Parathyroid adenoma (tissue), 2 donors: ENCODE measurements at regions not wholly inside any gene's neighbourhood (a gene's known extent, or its start where the extent isn't known, plus 50 kb on each side); places are given as distances from the start of the nearest gene placed in this dataset.

ENCODE experiments used
- H2AFZ ChIP-seq: fragments of 300-600 bp; sonication (generic); one replicate; pipeline ENCODE4 v1.7.0; 2017; ENCODE audit warnings: antibody characterized with exemption, mild to moderate bottlenecking
- H3K27ac ChIP-seq: fragments of 300-600 bp; sonication (generic); one replicate; pipeline ENCODE4 v1.7.0; 2017
- H3K27me3 ChIP-seq: fragments of 300-600 bp; sonication (generic); one replicate; pipeline ENCODE4 v1.7.0; 2017; ENCODE audit warnings: low read length; ENCODE audit not compliant: control insufficient read depth, insufficient read depth
- H3K36me3 ChIP-seq: fragments of 300-600 bp; sonication (generic); one replicate; pipeline ENCODE4 v1.7.0; 2017; ENCODE audit warnings: low read length; ENCODE audit not compliant: control insufficient read depth, insufficient read depth
- H3K4me1 ChIP-seq: fragments of 300-600 bp; sonication (generic); one replicate; pipeline ENCODE4 v1.7.0; 2017; ENCODE audit warnings: control low read depth
- H3K4me2 ChIP-seq: fragments of 300-600 bp; sonication (generic); one replicate; pipeline ENCODE4 v1.7.0; 2017; ENCODE audit warnings: low read length
- H3K4me3 ChIP-seq: fragments of 300-600 bp; sonication (generic); one replicate; pipeline ENCODE4 v1.7.0; 2017; ENCODE audit warnings: low read depth, low read length
- H3K79me2 ChIP-seq: fragments of 300-600 bp; sonication (generic); one replicate; pipeline ENCODE4 v1.7.0; 2017; ENCODE audit warnings: control low read depth
- H3K9ac ChIP-seq: fragments of 300-600 bp; sonication (generic); one replicate; pipeline ENCODE4 v1.7.0; 2017; ENCODE audit warnings: mild to moderate bottlenecking
- H3K9me3 ChIP-seq: fragments of 300-600 bp; sonication (generic); one replicate; pipeline ENCODE4 v1.7.0; 2017; ENCODE audit warnings: low read length; ENCODE audit not compliant: control insufficient read depth
- CTCF ChIP-seq: fragments of 300-600 bp; sonication (generic); IDR thresholded peaks from one replicate; pipeline ENCODE4 v1.7.0; 2017; ENCODE audit warnings: antibody characterized with exemption, mild to moderate bottlenecking
- donor health status: primary hyperparathyroidism.

- no peak overlapping the region for H3K27ac ChIP-seq
These were observed 214.8 kb downstream of the COG6 start for GRCh38 chr13:39870197-39870747.

GRCh38 chr13:39874331-39875053 lies 219.0 kb downstream of the COG6 start:
- no peaks in the 10 kb centered on the region for H3K36me3 ChIP-seq
- TF ChIP-seq CTCF, result no peak
- no peaks in the 10 kb centered on the region for H3K4me1 ChIP-seq
- H2AFZ ChIP-seq, result no peak overlapping the region
- no peak overlapping the region for H3K27ac ChIP-seq
- H3K9ac ChIP-seq, result no peak overlapping the region
- no peaks in the 10 kb centered on the region for H3K79me2 ChIP-seq
- no peak overlapping the region for H3K4me3 ChIP-seq
- H3K4me2 ChIP-seq, result no peak overlapping the region
- no peaks in the 10 kb centered on the region for H3K9me3 ChIP-seq
- H3K27me3 ChIP-seq, result no peaks in the 10 kb centered on the region

More at GRCh38 chr13:39870197-39870747, 214.8 kb downstream of the COG6 start:
- TF ChIP-seq CTCF, result no peak
- no peaks in the 10 kb centered on the region for H3K36me3 ChIP-seq
- H3K27me3 ChIP-seq, result no peaks in the 10 kb centered on the region
- H2AFZ ChIP-seq, result no peak overlapping the region
- no peaks in the 10 kb centered on the region for H3K9me3 ChIP-seq
- H3K4me3 ChIP-seq, result no peak overlapping the region
- H3K4me1 ChIP-seq, result no peaks in the 10 kb centered on the region
- H3K79me2 ChIP-seq, result no peaks in the 10 kb centered on the region
- no peak overlapping the region for H3K4me2 ChIP-seq
- H3K9ac ChIP-seq, result no peak overlapping the region

- H3K79me2 ChIP-seq, result no peaks in the 10 kb centered on the region
- H3K36me3 ChIP-seq, result no peaks in the 10 kb centered on the region
- no peak overlapping the region for H3K4me2 ChIP-seq
- no peak overlapping the region for H3K4me3 ChIP-seq
- H3K27me3 ChIP-seq, result no peaks in the 10 kb centered on the region
- H3K9me3 ChIP-seq, result no peaks in the 10 kb centered on the region
- no peak overlapping the region for H3K9ac ChIP-seq
- H3K27ac ChIP-seq, result no peak overlapping the region
- H3K4me1 ChIP-seq, result no peaks in the 10 kb centered on the region
- TF ChIP-seq CTCF, result no peak
- no peak overlapping the region for H2AFZ ChIP-seq
These were observed 219.9 kb downstream of the COG6 start for GRCh38 chr13:39875111-39875987.

- H3K27me3 ChIP-seq, result no peaks in the 10 kb centered on the region
- no peak overlapping the region for H3K4me2 ChIP-seq
- H2AFZ ChIP-seq, result no peak overlapping the region
- H3K4me1 ChIP-seq, result no peaks in the 10 kb centered on the region
- H3K9ac ChIP-seq, result no peak overlapping the region
- H3K36me3 ChIP-seq, result no peaks in the 10 kb centered on the region
- no peak for TF ChIP-seq CTCF
- no peak overlapping the region for H3K27ac ChIP-seq
- no peaks in the 10 kb centered on the region for H3K79me2 ChIP-seq
- no peak overlapping the region for H3K4me3 ChIP-seq
- no peaks in the 10 kb centered on the region for H3K9me3 ChIP-seq
These were observed 220.8 kb downstream of the COG6 start for GRCh38 chr13:39876258-39876657.
